ENCODE measurements at regions not wholly inside any gene's neighbourhood (a gene's known extent, or its start where the extent isn't known, plus 50 kb on each side); places are given as distances from the start of the nearest gene placed in this dataset.

DNA sequence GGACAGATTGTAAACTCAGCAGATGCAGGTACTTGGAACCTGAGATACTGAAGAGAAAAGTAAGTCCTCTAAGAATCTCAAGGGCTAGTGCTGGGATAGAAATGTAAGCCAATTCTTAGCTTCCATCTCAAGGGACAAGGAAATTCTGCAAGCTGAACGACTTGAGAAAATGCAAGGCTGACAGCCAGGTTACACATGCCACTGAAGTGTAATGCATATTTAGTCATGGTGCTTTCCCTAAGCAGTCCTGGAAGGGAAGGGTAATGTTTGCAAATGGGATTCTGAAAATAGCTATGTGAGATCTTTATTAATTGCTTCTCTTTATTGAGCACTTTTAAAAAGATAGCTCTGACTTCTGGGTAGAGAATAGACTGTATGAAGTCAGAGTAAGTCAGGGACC lies 402.7 kb upstream of the SEL1L start:
- TF ChIP-seq CTCF (IDR thresholded peaks at IDR 0.05; ENCODE audit: borderline replicate concordance, extremely low read depth, low read length, poor library complexity, severe bottlenecking) (no peak), EZH2 (IDR thresholded peaks at IDR 0.05; ENCODE audit: borderline replicate concordance, low read depth, low read length, severe bottlenecking) (no peak)

Data from DND-41 (cell line).